ENCODE measurements at regions not wholly inside any gene's neighbourhood (a gene's known extent, or its start where the extent isn't known, plus 50 kb on each side); places are given as distances from the start of the nearest gene placed in this dataset.
"Not testable (repeated sequence)": the region's sequence is repeated elsewhere in the genome, so short reads cannot be mapped to it uniquely, and the experiment has no call there.

DNA sequence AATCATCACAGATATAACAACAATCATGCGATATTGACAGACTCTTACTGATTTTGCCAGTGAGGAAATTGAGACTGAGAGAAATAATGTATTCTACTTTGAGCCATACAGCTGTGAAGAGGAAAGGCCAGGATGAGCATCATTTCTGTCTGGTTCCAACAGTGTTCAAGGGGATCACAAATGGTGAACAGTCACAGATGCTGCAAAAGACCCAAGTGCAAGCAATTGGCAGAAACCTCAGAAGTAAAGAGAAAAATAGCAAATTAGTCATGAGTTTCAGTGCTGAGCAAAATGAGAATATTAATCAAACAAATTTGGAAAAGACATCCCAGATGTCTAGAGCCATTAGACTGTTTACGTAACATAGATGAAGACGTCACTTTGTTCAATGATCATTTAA lies 114.1 kb downstream of the RAB38 start:
- DNase-seq (ENCODE audit: low spot score) (no peak), ATAC-seq (no peak)

GRCh38 chr11:88059326-88059725 lies 115.9 kb downstream of the RAB38 start:
- no peak for DNase-seq (ENCODE audit: low spot score)
- no peak for ATAC-seq

- ATAC-seq: no peak
- no peak for DNase-seq (ENCODE audit: low spot score)
Observed at GRCh38 chr11:88051396-88051795, 123.8 kb downstream of the RAB38 start.

DNA sequence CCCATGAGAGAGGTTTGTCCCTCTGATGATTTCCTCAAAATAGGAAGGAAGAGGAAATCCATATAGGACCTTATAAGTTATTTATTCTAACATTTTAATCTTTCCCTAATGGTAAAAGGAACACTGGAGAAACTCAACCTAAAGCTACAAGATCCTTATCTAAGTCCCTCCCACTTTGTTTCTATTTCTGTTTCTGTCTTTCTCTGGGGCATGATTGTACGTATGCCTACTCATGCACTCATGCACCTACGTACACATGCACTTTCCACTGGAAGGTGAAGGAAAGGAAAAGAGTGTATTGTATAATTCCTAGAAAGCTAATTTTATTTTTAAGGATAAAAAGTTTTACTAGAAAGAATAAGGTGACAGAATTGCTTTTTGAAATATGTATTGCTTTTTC lies 125.0 kb downstream of the RAB38 start:
- DNase-seq (ENCODE audit: low spot score): no peak
- no peak for ATAC-seq

DNA sequence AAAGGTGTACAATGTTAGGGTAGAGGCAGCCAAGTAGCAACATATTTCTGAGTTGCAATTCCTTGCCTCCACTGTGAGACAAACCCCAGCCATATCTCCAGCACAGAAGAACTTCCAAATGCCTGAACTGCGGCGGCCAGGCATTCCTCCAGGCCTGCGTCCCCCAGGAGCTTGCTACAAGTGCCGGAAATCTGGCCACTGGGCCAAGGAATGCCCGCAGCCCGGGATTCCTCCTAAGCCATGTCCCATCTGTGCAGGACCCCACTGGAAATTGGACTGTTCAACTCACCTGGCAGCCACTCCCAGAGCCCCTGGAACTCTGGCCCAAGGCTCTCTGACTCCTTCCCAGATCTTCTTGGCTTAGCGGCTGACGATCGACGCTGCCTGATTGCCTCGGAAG lies 130.0 kb downstream of the RAB38 start:
- not testable (repeated sequence) for ATAC-seq; DNase-seq (ENCODE audit: low spot score)

- DNase-seq (ENCODE audit: low spot score); ATAC-seq: not testable (repeated sequence)
Observed at GRCh38 chr11:88044658-88045057, 130.6 kb downstream of the RAB38 start.

- no peak for ATAC-seq
Observed at GRCh38 chr11:88043149-88043548, 132.1 kb downstream of the RAB38 start.

GRCh38 chr11:88042647-88043046 lies 132.6 kb downstream of the RAB38 start:
- peak; percentile 14 for ATAC-seq
- no peak for DNase-seq (ENCODE audit: low spot score)

More at GRCh38 chr11:88043149-88043548, 132.1 kb downstream of the RAB38 start:
- no peak for DNase-seq (ENCODE audit: low spot score)

GRCh38 chr11:88042238-88042637 lies 133.0 kb downstream of the RAB38 start:
- no peak for DNase-seq (ENCODE audit: low spot score)
- no peak for ATAC-seq

DNA sequence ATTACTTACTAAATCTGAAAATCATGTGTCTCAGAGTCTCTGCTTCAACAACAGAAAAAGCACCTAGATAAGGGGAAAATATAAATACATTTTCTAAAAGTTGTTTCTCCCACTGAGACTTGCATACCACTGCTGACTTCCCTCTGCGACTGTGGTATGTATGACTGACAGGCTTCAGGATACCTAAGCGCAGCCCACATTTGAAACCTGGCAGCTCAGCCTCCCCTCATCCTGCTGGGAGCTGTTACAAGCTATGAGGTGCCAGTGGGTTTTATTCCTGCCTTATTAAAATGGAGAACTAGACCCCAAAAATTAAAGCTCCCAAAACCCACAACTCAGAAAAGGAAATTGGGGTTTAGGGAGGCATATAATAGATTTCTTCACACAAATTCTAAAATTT lies 133.6 kb downstream of the RAB38 start:
- ATAC-seq (no peak), DNase-seq (ENCODE audit: low spot score) (no peak)

GRCh38 chr11:88040148-88040496 lies 135.1 kb downstream of the RAB38 start:
- ATAC-seq: no peak
- DNase-seq (ENCODE audit: low spot score): no peak

DNA sequence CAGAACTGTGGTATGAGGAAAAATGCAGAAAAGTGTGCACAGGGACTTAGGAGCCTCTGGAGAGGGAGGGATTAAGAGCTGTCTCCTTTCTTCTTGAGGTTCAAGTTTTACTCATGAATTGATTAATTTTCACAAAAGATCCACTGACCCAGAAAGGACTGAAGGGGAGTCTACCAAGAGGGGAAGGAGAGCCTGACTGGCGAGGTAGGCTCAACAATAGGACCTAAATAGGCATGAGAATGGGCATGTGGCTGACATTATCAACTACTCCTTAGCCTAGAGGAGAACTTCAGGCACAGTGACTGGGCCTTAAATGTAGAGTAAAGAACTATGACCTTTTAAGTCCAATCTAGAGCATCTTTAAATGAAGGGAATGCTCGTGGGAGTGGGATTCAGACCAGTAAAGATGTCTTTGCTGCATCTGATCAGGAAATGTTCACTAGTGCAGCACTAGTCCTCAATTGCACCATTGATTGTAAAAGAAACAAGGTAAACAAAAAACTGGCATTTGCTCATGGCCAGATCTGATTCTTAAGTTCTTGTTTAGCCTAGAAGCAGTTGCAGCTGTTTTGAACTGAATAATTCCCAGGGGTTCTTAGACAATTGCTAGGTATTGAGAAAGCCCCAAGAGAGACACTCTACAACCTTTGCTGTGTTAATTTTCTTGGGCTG lies 135.6 kb downstream of the RAB38 start:
- DNase-seq (ENCODE audit: low spot score) (no peak), ATAC-seq (no peak)

DNA sequence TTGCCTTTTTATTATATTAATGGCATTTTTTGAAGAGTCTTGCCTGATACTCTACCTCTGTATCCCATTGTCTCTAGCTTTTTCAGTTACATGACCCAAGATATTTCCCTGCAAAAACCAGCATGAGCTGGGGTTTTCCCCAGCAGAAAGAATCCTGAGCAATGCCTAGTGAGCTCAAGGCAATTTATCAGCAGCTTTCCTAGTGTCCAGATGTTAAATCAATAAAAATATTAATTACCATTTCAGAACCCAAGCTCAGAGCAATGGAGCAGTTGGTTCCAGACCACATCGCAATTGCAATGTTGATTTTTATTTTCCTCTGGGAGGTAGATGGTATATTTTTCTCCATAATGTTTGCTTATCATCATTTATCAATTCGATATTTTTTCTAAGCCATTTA lies 137.2 kb downstream of the RAB38 start:
- no peak for DNase-seq (ENCODE audit: low spot score)
- no peak for ATAC-seq

DNA sequence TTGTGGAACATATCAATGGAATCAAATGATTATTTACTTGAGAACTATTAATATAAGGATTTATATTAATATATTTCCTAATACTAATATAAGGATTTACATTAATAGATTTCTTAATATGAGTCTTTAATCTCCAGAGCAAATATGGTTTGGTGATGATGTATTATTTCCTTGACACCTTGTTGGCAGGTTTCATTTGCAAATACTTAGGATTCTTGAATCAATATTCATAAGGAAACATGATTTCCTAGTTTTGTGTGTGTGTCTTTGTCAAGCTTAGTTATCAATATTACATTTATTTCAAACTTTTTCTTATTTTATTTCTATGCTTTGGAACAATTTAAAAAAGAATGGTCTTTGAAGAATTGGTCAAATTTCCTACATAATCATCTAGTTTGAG lies 138.5 kb downstream of the RAB38 start:
- ATAC-seq (no peak), DNase-seq (ENCODE audit: low spot score) (no peak)

- ATAC-seq: no peak
- no peak for DNase-seq (ENCODE audit: low spot score)
Observed at GRCh38 chr11:88035271-88035670, 140.0 kb downstream of the RAB38 start.

DNA sequence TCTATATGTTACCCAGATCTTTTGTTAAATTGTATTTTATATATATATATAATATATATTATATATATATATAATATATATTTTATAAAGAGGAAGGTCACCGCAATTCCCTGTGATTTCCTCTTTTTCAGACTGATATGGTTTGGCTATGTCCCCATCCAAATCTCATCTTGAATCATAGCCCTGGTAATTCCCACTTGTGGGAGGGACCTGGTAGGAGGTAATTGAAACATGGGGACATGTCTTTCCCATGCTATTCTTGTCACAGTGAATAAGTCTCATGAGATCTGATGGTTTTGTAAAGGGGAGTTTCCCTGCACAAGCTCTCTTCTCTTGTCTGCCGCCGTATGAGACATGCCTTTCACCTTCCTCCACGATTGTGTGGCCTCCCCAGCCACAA lies 157.6 kb downstream of the RAB38 start:
- DNase-seq (ENCODE audit: low spot score): no peak

GRCh38 chr11:88016392-88017170 lies 158.7 kb downstream of the RAB38 start:
- ATAC-seq: peak; percentile 99
- DNase-seq (ENCODE audit: low spot score): peak; percentile 59

More for the DNA sequence above, 157.6 kb downstream of the RAB38 start:
- ATAC-seq: no peak

DNA sequence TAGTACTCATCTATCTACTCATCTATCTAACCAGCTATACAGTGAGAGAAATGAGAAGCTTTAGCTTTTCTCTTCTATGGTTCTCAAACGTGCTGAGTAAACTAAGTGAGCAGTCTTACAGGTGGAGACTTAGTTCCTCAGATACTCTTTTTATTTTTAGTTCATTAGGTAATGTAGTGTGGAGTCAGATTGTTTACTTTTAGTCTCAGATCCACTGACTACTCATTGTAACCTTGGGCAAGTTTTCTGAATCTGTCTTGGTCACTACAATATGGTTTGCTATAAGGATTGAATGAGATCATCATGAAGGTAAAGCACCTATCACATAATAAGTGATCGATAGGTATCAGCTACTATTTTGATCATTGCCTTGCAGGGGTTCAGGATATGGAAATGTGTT lies 160.1 kb downstream of the RAB38 start:
- ATAC-seq (no peak), DNase-seq (ENCODE audit: low spot score) (no peak)

- no peak for ATAC-seq
- DNase-seq (ENCODE audit: low spot score): no peak
Observed at GRCh38 chr11:88013508-88014065, 161.7 kb downstream of the RAB38 start.

DNA sequence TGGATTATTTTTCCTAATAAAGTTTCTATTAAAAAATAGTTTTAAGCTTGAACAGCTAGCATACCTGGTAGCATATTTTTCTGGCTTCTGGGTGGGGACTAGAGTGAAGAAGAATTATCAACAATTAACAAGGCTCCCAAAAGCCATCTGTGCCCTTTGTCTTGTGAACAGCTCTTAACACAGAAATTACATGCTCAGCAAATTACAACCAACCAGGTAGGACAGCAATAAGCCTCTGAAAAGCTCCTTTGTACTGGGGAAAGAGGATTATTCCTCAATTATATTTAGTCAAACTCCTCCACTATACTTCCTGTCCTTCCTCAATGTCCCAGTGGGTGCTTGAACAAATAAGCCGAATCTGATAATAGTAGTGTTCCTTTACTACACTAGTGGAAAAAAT lies 162.8 kb downstream of the RAB38 start:
- ATAC-seq: no peak
- DNase-seq (ENCODE audit: low spot score): no peak

- ATAC-seq: no peak
- no peak for DNase-seq (ENCODE audit: low spot score)
Observed at GRCh38 chr11:87976009-87976408, 199.2 kb downstream of the RAB38 start.

- no peak for ATAC-seq
Observed at GRCh38 chr11:87974797-87975196, 200.4 kb downstream of the RAB38 start.

More at GRCh38 chr11:87974797-87975196, 200.4 kb downstream of the RAB38 start:
- DNase-seq (ENCODE audit: low spot score): no peak
